ENCODE measurements at regions not wholly inside any gene's neighbourhood (a gene's known extent, or its start where the extent isn't known, plus 50 kb on each side); places are given as distances from the start of the nearest gene placed in this dataset.

DNA sequence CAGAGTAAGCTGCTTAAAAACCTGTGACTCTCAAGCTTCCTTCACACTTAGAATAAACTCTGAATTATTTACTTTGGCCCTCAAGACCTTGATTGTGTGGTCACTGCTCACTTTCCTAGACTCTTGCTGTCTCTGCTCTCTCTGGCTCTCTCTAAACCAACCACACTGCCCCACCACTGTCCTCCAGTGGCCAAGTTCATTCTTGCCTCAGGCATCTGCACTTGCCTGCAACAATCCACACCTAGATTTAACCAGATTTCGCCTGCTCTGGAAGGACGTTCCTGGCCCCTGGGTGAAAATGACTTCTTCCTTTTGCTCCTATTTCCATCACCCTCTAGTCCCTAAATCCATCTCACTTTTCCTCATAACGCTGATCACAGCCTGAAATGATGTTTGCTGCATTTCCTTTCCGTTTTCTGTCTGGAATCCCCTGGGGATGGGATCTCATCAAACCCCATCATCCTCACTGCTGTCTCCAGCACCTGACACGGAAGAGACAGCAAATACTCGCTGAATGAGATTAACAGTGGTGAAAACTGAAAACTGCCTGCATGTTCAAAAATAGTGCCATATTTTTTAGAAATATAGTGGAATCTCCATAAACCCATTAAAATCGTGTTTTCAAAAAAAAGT, 232.6 kb downstream of the UQCRFS1 start:
- TF ChIP-seq CTCF (IDR thresholded peaks at IDR 0.05 in 4 of 5, conservative IDR thresholded peaks at IDR 0.05 in 1 of 5) (no peak), POLR2A (IDR thresholded peaks at IDR 0.05) (no peak)

All from gastrocnemius medialis (tissue), 4 donors.